H9 (cell line): ENCODE measurements at regions not wholly inside any gene's neighbourhood (a gene's known extent, or its start where the extent isn't known, plus 50 kb on each side); places are given as distances from the start of the nearest gene placed in this dataset.

ENCODE experiments used
- DNase-seq: peaks from one replicate; pipeline ENCODE4 v3.0.0-alpha.2; 2017
- H2AFZ ChIP-seq: one replicate; pipeline ENCODE4 v1.6.1; 2013; ENCODE audit warnings: mild to moderate bottlenecking, low read length, control low read depth, moderate library complexity
- H2AK5ac ChIP-seq: 2 replicates; pipeline ENCODE4 v1.6.1; 2013; ENCODE audit warnings: low read length, control low read depth, mixed read lengths; ENCODE audit not compliant: insufficient read length
- H2BK120ac ChIP-seq: one replicate; pipeline ENCODE4 v1.6.1; 2013; ENCODE audit warnings: low read depth, mild to moderate bottlenecking, low read length, control low read depth, inconsistent platforms; ENCODE audit not compliant: poor library complexity, severe bottlenecking
- H2BK12ac ChIP-seq: 2 replicates; pipeline ENCODE4 v1.6.1; 2013; ENCODE audit warnings: low read length, control low read depth, mixed read lengths, low read depth; ENCODE audit not compliant: insufficient read length
- H2BK15ac ChIP-seq: 2 replicates; pipeline ENCODE4 v1.6.1; 2013; ENCODE audit warnings: low read depth, low read length, control low read depth
- H2BK20ac ChIP-seq: one replicate; pipeline ENCODE4 v1.6.1; 2013; ENCODE audit warnings: low read depth, mild to moderate bottlenecking, low read length, control low read depth, inconsistent platforms; ENCODE audit not compliant: poor library complexity, severe bottlenecking
- H2BK5ac ChIP-seq: 2 replicates; pipeline ENCODE4 v1.6.1; 2013; ENCODE audit warnings: low read length, control low read depth, mixed read lengths; ENCODE audit not compliant: insufficient read length
- H3K14ac ChIP-seq: 2 replicates; pipeline ENCODE4 v1.6.1; 2013; ENCODE audit warnings: low read length, control low read depth; ENCODE audit not compliant: insufficient read depth
- H3K18ac ChIP-seq: 2 replicates; pipeline ENCODE4 v1.6.1; 2013; ENCODE audit warnings: low read depth, mild to moderate bottlenecking, mixed read lengths, low read length, control low read depth; ENCODE audit not compliant: insufficient read length
- H3K23ac ChIP-seq: 2 replicates; pipeline ENCODE4 v1.6.1; 2013; ENCODE audit warnings: low read length, control low read depth, mixed read lengths, low read depth; ENCODE audit not compliant: insufficient read length
- H3K23me2 ChIP-seq: 2 replicates; pipeline ENCODE4 v1.6.1; 2013; ENCODE audit warnings: low read depth, mild to moderate bottlenecking, mixed read lengths, low read length, control low read depth; ENCODE audit not compliant: insufficient read length, poor library complexity, severe bottlenecking
- H3K27ac ChIP-seq: 2 replicates; pipeline ENCODE4 v1.5.1; 2013; ENCODE audit warnings: low read length, control low read depth, mixed read lengths, low read depth; ENCODE audit not compliant: insufficient read length
- H3K27me3 ChIP-seq: 2 replicates; pipeline ENCODE4 v1.6.1; 2013; ENCODE audit warnings: low read length, control low read depth, inconsistent platforms; ENCODE audit not compliant: insufficient read depth
- H3K4ac ChIP-seq: 2 replicates; pipeline ENCODE4 v1.6.1; 2013; ENCODE audit warnings: low read depth, mild to moderate bottlenecking, control low read depth, inconsistent platforms, low read length, moderate library complexity
- H3K4me1 ChIP-seq: 2 replicates; pipeline ENCODE4 v1.6.1; 2013; ENCODE audit warnings: low read length, control low read depth, inconsistent platforms; ENCODE audit not compliant: insufficient read depth
- H3K4me2 ChIP-seq: 2 replicates; pipeline ENCODE4 v1.6.1; 2013; ENCODE audit warnings: low read length, control low read depth, mixed read lengths; ENCODE audit not compliant: insufficient read length, insufficient read depth
- H3K56ac ChIP-seq: 2 replicates; pipeline ENCODE4 v1.6.1; 2013; ENCODE audit warnings: low read depth, mild to moderate bottlenecking, mixed read lengths, low read length, control low read depth; ENCODE audit not compliant: insufficient read length
- H3K79me1 ChIP-seq: 2 replicates; pipeline ENCODE4 v1.6.1; 2013; ENCODE audit warnings: low read depth, mild to moderate bottlenecking, moderate library complexity, low read length, control low read depth, inconsistent platforms; ENCODE audit not compliant: insufficient read depth, poor library complexity, severe bottlenecking
- H3K79me2 ChIP-seq: 2 replicates; pipeline ENCODE4 v1.6.1; 2013; ENCODE audit warnings: low read length, control low read depth, inconsistent platforms; ENCODE audit not compliant: insufficient read depth
- H3K9ac ChIP-seq: 2 replicates; pipeline ENCODE4 v1.6.1; 2013; ENCODE audit warnings: low read length, control low read depth, mixed read lengths; ENCODE audit not compliant: insufficient read length; ENCODE audit errors: extremely low read depth
- H3K9me3 ChIP-seq: one replicate; pipeline ENCODE4 v1.6.1; 2013; ENCODE audit warnings: low read depth, low read length, inconsistent platforms; ENCODE audit not compliant: control insufficient read depth
- H3T11ph ChIP-seq: one replicate; pipeline ENCODE4 v1.6.1; 2013; ENCODE audit warnings: mild to moderate bottlenecking, low read length, control low read depth, inconsistent platforms
- H4K20me1 ChIP-seq: one replicate; pipeline ENCODE4 v1.6.1; 2013; ENCODE audit not compliant: control insufficient read depth, insufficient read length, insufficient read depth
- H4K5ac ChIP-seq: 2 replicates; pipeline ENCODE4 v1.6.1; 2013; ENCODE audit warnings: low read depth, mild to moderate bottlenecking, mixed read lengths, low read length, control low read depth; ENCODE audit not compliant: insufficient read length
- H4K8ac ChIP-seq: replicated peaks from 2 replicates; pipeline ENCODE4 v1.6.1; 2013; ENCODE audit warnings: low read length, control low read depth, mixed read lengths, low read depth; ENCODE audit not compliant: insufficient read length
- H4K91ac ChIP-seq: 2 replicates; pipeline ENCODE4 v1.6.1; 2013; ENCODE audit warnings: low read depth, mild to moderate bottlenecking, moderate library complexity, mixed read lengths, low read length, control low read depth; ENCODE audit not compliant: insufficient read length
- H3K27ac Mint-ChIP-seq, 3 experiments: 2 replicates in 2 of 3; 3 replicates in 1 of 3; pipeline ENCODE4 v1.8.0; 2020 to 2021; ENCODE audit warnings: mixed read lengths in 3 of 3, mild to moderate bottlenecking in 1 of 3, moderate library complexity in 1 of 3
- H3K27me3 Mint-ChIP-seq: 2 replicates; pipeline ENCODE4 v1.8.0; 2021; ENCODE audit warnings: low read depth, mild to moderate bottlenecking, moderate library complexity, mixed read lengths
- H3K36me3 Mint-ChIP-seq, 3 experiments: 2 replicates in 2 of 3; 3 replicates in 1 of 3; pipeline ENCODE4 v1.8.0; 2020 to 2021; ENCODE audit warnings: low read depth in 3 of 3, mixed read lengths in 3 of 3; ENCODE audit not compliant: insufficient read depth in 1 of 3
- H3K4me1 Mint-ChIP-seq, 2 experiments: 2 replicates each; pipeline ENCODE4 v1.8.0; 2020; ENCODE audit warnings: mixed read lengths in 2 of 2
- H3K4me3 Mint-ChIP-seq, 2 experiments: 2 replicates in 1 of 2; 3 replicates in 1 of 2; pipeline ENCODE4 v1.8.0; 2020 to 2021; ENCODE audit warnings: mild to moderate bottlenecking in 2 of 2, mixed read lengths in 2 of 2, moderate library complexity in 1 of 2
- H3K9me3 Mint-ChIP-seq, 2 experiments: 2 replicates in 1 of 2; 3 replicates in 1 of 2; pipeline ENCODE4 v1.8.0; 2020; ENCODE audit warnings: mild to moderate bottlenecking in 2 of 2, mixed read lengths in 2 of 2, moderate library complexity in 1 of 2
- CTCF ChIP-seq: fragments of 200-600 bp; sonication (generic); conservative IDR thresholded peaks from 3 replicates; pipeline ENCODE4 v1.8.0; 2021; ENCODE audit warnings: antibody characterized with exemption, mild to moderate bottlenecking
- WGBS: extraction: QIAGEN DNeasy Blood & Tissue Kit; methylation state at CpG from one replicate; pipeline ENCODE4 v1.1.7; 2013; ENCODE audit warnings: missing lambda C conversion rate, low lambda C conversion rate, mixed read lengths; ENCODE audit not compliant: insufficient read length; ENCODE audit errors: extremely low coverage; 5-methylcytosine and 5-hydroxymethylcytosine counted together

- no peak overlapping the region for H2BK120ac ChIP-seq
- H3T11ph ChIP-seq = no peak overlapping the region
- H2BK12ac ChIP-seq = no peak overlapping the region
- H2BK20ac ChIP-seq = no peak overlapping the region
- no peaks in the 10 kb centered on the region for H4K20me1 ChIP-seq
- H3K4me1 ChIP-seq = peaks cover 13% of the 10 kb centered on the region; the same call in 1 of the 2 replicates
- H3K18ac ChIP-seq = no peak overlapping the region
- TF ChIP-seq CTCF = no peak
- H4K5ac ChIP-seq = no peak overlapping the region
- H3K23ac ChIP-seq = no peak overlapping the region
- H3K27me3 ChIP-seq = no peaks in the 10 kb centered on the region
- H3K23me2 ChIP-seq = no peaks in the 10 kb centered on the region
- no CpG with 5 or more reads among the region's 2 CpGs for WGBS
- H3K79me2 ChIP-seq = no peaks in the 10 kb centered on the region
- H3K27ac ChIP-seq = no peak overlapping the region
- Mint-ChIP-seq H3K27ac (no peak overlapping the region), H3K27me3 (no peaks in the 10 kb centered on the region), H3K4me3 (no peak overlapping the region), H3K36me3 (peaks cover 0 to 4% (median 0%) of the 10 kb centered on the region in 3 experiments; a peak in 1 of 7 replicates), H3K9me3 (no peaks in the 10 kb centered on the region), H3K4me1 (peaks cover 39 to 40% of the 10 kb centered on the region in 2 experiments)
- H2AK5ac ChIP-seq = no peak overlapping the region
- H3K9me3 ChIP-seq = no peaks in the 10 kb centered on the region
- H2AFZ ChIP-seq = no peak overlapping the region
- H2BK5ac ChIP-seq = no peak overlapping the region
- H3K9ac ChIP-seq = no peak overlapping the region
- no peak overlapping the region for H4K8ac ChIP-seq
- no peak overlapping the region for H3K56ac ChIP-seq
- no peak overlapping the region for H4K91ac ChIP-seq
- H3K14ac ChIP-seq = no peak overlapping the region
- no peaks in the 10 kb centered on the region for H3K79me1 ChIP-seq
- DNase-seq = no peak
- no peak overlapping the region for H2BK15ac ChIP-seq
- H3K4ac ChIP-seq = no peak overlapping the region
- H3K4me2 ChIP-seq = no peak overlapping the region
Measured at GRCh38 chr20:11542645-11543044, 375.0 kb upstream of the BTBD3 start.
